ENCODE measurements at regions not wholly inside any gene's neighbourhood (a gene's known extent, or its start where the extent isn't known, plus 50 kb on each side); places are given as distances from the start of the nearest gene placed in this dataset.

DNA sequence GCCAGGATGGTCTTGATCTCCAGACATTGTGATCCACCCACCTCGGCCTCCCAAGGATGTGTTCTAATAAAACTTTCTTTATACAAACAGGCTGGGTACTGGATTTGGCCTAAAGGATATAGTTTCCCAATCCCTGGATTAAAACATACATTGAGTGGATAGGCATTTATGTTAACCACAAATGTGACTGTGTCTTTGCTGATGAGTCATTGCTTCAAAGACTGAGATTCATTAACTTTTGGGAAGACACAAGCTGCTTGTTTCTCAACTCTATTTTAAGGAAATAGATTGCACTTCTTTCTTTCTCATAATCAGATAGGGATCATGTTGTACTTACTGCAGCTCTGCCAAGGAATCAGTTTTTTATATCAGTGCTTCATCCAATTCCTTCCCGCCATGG is 131.3 kb upstream of the AGA start:
- DNase-seq (ENCODE audit: low spot score): no peak

GRCh38 chr4:177574446-177574845 is 132.2 kb upstream of the AGA start:
- DNase-seq (ENCODE audit: low spot score): no peak

- no peak for DNase-seq (ENCODE audit: low spot score)
Measured at GRCh38 chr4:177579649-177580048, 137.4 kb upstream of the AGA start.

DNA sequence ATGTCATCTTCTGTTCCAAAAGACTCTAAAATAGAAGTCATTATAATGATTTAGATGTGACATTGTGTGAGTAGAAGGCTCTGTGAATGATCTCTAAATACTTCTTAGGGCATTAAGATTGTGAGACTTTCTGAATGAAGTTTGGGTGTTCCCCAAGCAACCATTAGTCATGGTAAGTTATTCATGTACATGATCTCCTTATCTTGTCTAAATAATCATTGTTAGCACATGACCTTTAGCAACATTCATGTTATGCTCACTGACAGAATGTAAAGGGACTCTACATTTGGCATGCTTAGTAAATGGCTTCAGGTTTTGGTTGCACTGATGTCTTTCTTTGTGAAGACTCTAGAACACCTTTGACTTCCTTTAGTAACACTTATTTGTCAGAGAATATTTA is 140.8 kb upstream of the AGA start:
- no peak for DNase-seq (ENCODE audit: low spot score)

DNA sequence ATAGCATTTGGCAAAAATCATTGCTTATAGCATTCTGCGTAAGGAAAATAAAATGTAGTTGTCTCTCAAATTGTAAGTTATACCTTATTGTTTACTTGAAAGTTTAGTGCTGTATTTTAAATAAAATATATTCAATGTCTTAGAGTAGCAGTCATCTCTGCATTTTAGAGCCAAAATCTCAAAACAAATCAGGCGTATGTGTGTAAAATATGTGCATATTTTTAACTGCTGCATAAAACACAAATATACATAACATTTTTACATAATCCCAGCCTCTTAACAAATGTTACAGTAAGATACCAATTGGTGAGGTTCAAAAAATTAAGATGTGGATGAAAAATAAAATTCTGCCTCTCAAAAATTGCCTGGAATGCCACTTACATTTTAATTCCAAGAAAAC is 145.8 kb upstream of the AGA start:
- DNase-seq (ENCODE audit: low spot score): no peak

GRCh38 chr4:177595386-177595785 is 153.1 kb upstream of the AGA start:
- DNase-seq (ENCODE audit: low spot score): no peak

- no peak for DNase-seq (ENCODE audit: low spot score)
Measured at GRCh38 chr4:177596035-177596434, 153.8 kb upstream of the AGA start.

DNA sequence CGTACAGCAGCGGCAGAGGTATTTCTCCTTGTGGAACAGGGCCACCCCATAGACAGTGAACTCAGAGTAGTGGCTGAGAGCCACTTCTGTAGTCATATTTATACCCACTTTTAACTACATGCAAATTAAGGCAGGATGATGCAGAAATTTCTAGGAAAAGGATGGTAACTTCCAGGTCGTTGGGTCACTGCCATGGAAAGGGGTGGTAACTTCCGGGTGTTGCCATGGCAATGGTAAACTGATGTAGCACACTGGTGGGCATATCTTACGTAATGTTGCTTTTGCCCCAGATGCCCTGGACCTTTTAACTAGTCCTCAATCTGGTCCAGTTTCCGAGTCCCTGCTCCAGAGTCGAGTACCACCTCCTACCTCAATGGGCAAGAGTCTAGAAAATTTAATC is 154.8 kb upstream of the AGA start:
- no peak for DNase-seq (ENCODE audit: low spot score)

- DNase-seq (ENCODE audit: low spot score): no peak
Measured at GRCh38 chr4:177605252-177605651, 163.0 kb upstream of the AGA start.

GRCh38 chr4:177607111-177607573 is 164.9 kb upstream of the AGA start:
- DNase-seq (ENCODE audit: low spot score): no peak

- no peak for DNase-seq (ENCODE audit: low spot score)
Measured at GRCh38 chr4:177611974-177612664, 169.9 kb upstream of the AGA start.

DNA sequence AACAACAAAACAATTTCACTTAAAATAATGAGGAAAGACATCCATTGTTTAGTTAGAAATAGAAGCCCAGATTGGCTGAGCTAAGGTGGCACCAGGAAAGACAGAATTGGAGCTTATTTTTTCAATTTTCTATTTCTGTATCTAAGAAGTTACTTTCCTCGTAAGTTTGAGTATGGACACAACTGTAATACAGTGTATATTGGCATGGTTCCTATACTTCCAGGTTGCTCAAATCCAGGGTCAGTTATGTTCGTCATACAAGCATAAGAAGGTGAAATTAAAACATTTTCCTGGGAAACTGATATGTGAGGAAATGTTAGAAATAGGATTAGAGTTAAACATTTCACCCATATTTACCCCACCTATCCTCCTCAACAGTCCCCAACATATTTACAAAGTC is 170.4 kb upstream of the AGA start:
- no peak for DNase-seq (ENCODE audit: low spot score)

GRCh38 chr4:177632481-177632880 is 190.2 kb upstream of the AGA start:
- DNase-seq (ENCODE audit: low spot score): no peak

GRCh38 chr4:177638871-177639270 is 196.6 kb upstream of the AGA start:
- DNase-seq (ENCODE audit: low spot score): no peak

- no peak for DNase-seq (ENCODE audit: low spot score)
Measured at GRCh38 chr4:177640864-177641263, 198.6 kb upstream of the AGA start.

GRCh38 chr4:177660223-177660622 is 218.0 kb upstream of the AGA start:
- no peak for DNase-seq (ENCODE audit: low spot score)

GRCh38 chr4:177667687-177668086 is 225.4 kb upstream of the AGA start:
- DNase-seq (ENCODE audit: low spot score): no peak

GRCh38 chr4:177671387-177671786 is 229.2 kb upstream of the AGA start:
- DNase-seq (ENCODE audit: low spot score): no peak

GRCh38 chr4:177671845-177672244 is 229.6 kb upstream of the AGA start:
- DNase-seq (ENCODE audit: low spot score): no peak

DNA sequence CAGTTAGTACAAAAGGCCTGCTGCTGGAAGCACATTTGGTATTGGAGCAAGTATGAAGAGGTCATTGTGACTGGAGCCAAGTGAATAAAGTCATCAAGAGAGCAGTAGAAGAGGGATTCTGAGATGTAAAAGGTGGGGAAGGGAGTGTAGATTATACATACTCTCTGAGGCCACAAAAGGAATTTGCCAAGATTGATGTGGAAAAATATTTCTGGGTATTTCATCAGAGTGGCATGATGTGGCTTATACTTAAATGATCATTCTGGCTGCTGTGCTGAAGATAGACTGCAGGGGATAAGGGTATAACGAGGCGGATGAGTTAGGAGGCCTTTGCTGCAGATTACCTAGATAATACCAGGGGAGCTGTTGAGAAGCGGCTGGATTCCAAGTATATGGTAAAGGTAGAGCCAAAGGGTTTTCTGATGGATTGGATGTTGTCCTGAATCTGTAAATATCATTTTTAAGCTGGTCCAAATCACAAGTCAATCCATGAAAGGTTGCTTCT is 231.8 kb upstream of the AGA start:
- no peak for DNase-seq (ENCODE audit: low spot score)

- no peak for DNase-seq (ENCODE audit: low spot score)
Measured at GRCh38 chr4:177680308-177680707, 238.1 kb upstream of the AGA start.

- DNase-seq (ENCODE audit: low spot score): no peak
Measured at GRCh38 chr4:177681902-177682301, 239.7 kb upstream of the AGA start.

DNA sequence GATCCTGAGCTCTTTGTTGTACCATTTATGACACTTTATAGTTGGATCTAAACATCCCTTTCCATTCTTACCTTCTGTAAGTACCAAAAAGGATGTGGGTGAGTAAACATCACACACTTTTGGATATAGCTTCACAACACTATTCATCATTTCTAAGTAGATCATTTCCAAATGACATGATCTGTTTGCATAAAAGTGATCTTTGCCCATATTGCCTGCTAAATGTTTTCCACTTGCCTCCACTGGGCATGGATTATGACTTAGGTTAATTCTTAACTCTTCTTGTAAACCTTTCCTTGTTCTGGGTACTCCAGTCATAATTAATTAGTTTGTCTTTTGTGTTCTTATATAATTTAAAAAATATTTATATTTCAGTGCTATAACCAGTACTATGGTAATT is 244.9 kb upstream of the AGA start:
- DNase-seq (ENCODE audit: low spot score): no peak

DNA sequence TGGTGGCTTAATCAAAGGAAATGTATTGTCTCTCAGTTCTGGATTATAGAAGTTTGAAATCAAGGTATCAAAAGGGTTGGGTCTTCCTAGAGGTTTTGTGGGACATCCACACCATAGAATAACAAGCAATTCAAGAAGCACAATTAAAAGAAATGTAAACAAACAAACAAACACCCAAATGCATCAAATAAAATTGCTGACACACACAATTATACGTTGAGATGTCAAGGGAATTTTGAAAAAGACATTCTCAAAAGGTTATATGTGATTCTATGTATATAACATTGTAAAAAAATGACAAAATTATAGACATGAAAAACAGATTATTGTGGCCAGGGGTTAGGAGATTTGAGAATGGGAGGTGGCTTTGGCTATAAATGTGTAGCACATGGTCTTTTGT is 250.7 kb upstream of the AGA start:
- DNase-seq (ENCODE audit: low spot score): no peak

Measured in left forelimb (tissue), 1 donor.